Tibial nerve (tissue), 4 donors: ENCODE measurements at regions not wholly inside any gene's neighbourhood (a gene's known extent, or its start where the extent isn't known, plus 50 kb on each side); places are given as distances from the start of the nearest gene placed in this dataset.
A peak's percentile ranks its signal among the peaks of the same experiment; 100 is the strongest.
"Not testable (repeated sequence)": the region's sequence is repeated elsewhere in the genome, so short reads cannot be mapped to it uniquely, and the experiment has no call there.

Source experiments
- DNase-seq, 2 donors: peaks; one replicate each; pipeline ENCODE4 v3.0.0-alpha.2; 2019; ENCODE audit warnings: low spot score in 2 of 2
- H3K27ac ChIP-seq, 4 donors: fragments of 200-600 bp; sonication (generic) in 3 of 4; one replicate each; pipeline ENCODE4 v1.5.1; 2017 to 2019; ENCODE audit warnings: mild to moderate bottlenecking in 1 of 4
- H3K27me3 ChIP-seq, 2 donors: fragments of 200-600 bp; sonication (generic) in 1 of 2; one replicate each; pipeline versions ENCODE4 v1.5.1 to v1.6.0; 2017 to 2019
- H3K36me3 ChIP-seq, 3 donors: fragments of 200-600 bp; sonication (generic); one replicate each; pipeline ENCODE4 v1.5.1; 2018 to 2019
- H3K4me1 ChIP-seq, 4 donors: fragments of 200-600 bp; sonication (generic) in 3 of 4; one replicate each; pipeline ENCODE4 v1.5.1; 2017 to 2019
- H3K4me3 ChIP-seq, 4 donors: fragments of 200-600 bp; sonication (generic) in 3 of 4; one replicate each; pipeline ENCODE4 v1.5.1; 2017 to 2019; ENCODE audit warnings: mild to moderate bottlenecking in 1 of 4, moderate library complexity in 1 of 4
- H3K9me3 ChIP-seq, 4 donors: fragments of 200-600 bp; sonication (generic) in 3 of 4; one replicate each; pipeline ENCODE4 v1.5.1; 2017 to 2019
- EP300 ChIP-seq, 2 donors: sonication (generic); formaldehyde crosslinking; IDR thresholded peaks; one replicate each; pipeline ENCODE4 v1.6.1; 2017; ENCODE audit warnings: antibody characterized with exemption in 2 of 2, mild to moderate bottlenecking in 1 of 2
- WGBS, 2 donors: methylation state at CpG; one replicate each; pipeline ENCODE4 v1.1.5; 2018; 5-methylcytosine and 5-hydroxymethylcytosine counted together

GRCh38 chr9:39463696-39464095 is 108.2 kb downstream of the SPATA31A1 start:
- not testable (repeated sequence) for H3K36me3 ChIP-seq, H3K4me1 ChIP-seq, H3K27ac ChIP-seq, H3K27me3 ChIP-seq, H3K9me3 ChIP-seq, DNase-seq
- H3K4me3 ChIP-seq: peak overlapping the region in 3 of 4 donors; percentile 41 to 56 (median 42)
- WGBS, 2 donors: 15 to 35% methylated on average over 6 to 8 of the region's 8 CpGs

GRCh38 chr9:39464122-39464777 is 108.8 kb downstream of the SPATA31A1 start:
- H3K36me3 ChIP-seq, H3K27me3 ChIP-seq, H3K4me1 ChIP-seq, H3K9me3 ChIP-seq: not testable (repeated sequence)
- TF ChIP-seq EP300 (IDR thresholded peaks at IDR 0.05): peak; percentile 52 to 63
- peak overlapping the region; percentile 41 to 56 (median 48) for H3K4me3 ChIP-seq
- peak overlapping the region in 3 of 4 donors; percentile 60 to 75 (median 72) for H3K27ac ChIP-seq
- peak; percentile 46 to 61 for DNase-seq
- WGBS, 2 donors: 0% methylated on average over 24 to 25 of the region's 46 CpGs

- not testable (repeated sequence) for H3K36me3 ChIP-seq, H3K27me3 ChIP-seq, H3K4me3 ChIP-seq, DNase-seq, H3K9me3 ChIP-seq, H3K27ac ChIP-seq, H3K4me1 ChIP-seq
- WGBS, 2 donors: 69 to 82% methylated on average over 1 of the region's 1 CpG
Observed at GRCh38 chr9:39474499-39474898, 119.0 kb downstream of the SPATA31A1 start.

- H3K4me1 ChIP-seq, H3K36me3 ChIP-seq, DNase-seq, H3K27ac ChIP-seq, H3K27me3 ChIP-seq, H3K9me3 ChIP-seq, H3K4me3 ChIP-seq: not testable (repeated sequence)
- WGBS, 2 donors: 79 to 90% methylated on average over 3 to 4 of the region's 4 CpGs
Observed at GRCh38 chr9:39483073-39483472, 127.6 kb downstream of the SPATA31A1 start.

GRCh38 chr9:39483880-39484279 is 128.4 kb downstream of the SPATA31A1 start:
- not testable (repeated sequence) for H3K4me3 ChIP-seq, H3K4me1 ChIP-seq, H3K27ac ChIP-seq, H3K27me3 ChIP-seq, H3K36me3 ChIP-seq, H3K9me3 ChIP-seq, DNase-seq
- 68 to 69% methylated on average over 2 of the region's 2 CpGs for WGBS, 2 donors

- H3K36me3 ChIP-seq, H3K27me3 ChIP-seq, H3K27ac ChIP-seq, H3K4me3 ChIP-seq, DNase-seq, H3K4me1 ChIP-seq, H3K9me3 ChIP-seq: not testable (repeated sequence)
- whole genome bisulfite sequencing, 2 donors: 76 to 80% methylated on average over 1 of the region's 1 CpG
Observed at GRCh38 chr9:39484292-39484691, 128.8 kb downstream of the SPATA31A1 start.

GRCh38 chr9:39487477-39487876 is 132.0 kb downstream of the SPATA31A1 start:
- not testable (repeated sequence) for H3K4me1 ChIP-seq, H3K4me3 ChIP-seq, H3K27me3 ChIP-seq, H3K27ac ChIP-seq, DNase-seq, H3K36me3 ChIP-seq, H3K9me3 ChIP-seq
- WGBS, 2 donors: 86 to 90% methylated on average over 11 of the region's 16 CpGs

- WGBS, 2 donors: 53 to 73% methylated on average over 3 of the region's 4 CpGs
Observed at GRCh38 chr9:39496248-39496647, 140.8 kb downstream of the SPATA31A1 start.

GRCh38 chr9:39503178-39503577 is 147.7 kb downstream of the SPATA31A1 start:
- not testable (repeated sequence) for DNase-seq, H3K9me3 ChIP-seq, H3K4me3 ChIP-seq, H3K27ac ChIP-seq, H3K27me3 ChIP-seq, H3K4me1 ChIP-seq, H3K36me3 ChIP-seq
- WGBS, 2 donors: no CpG with 5 or more reads among the region's 4 CpGs

More at GRCh38 chr9:39496248-39496647, 140.8 kb downstream of the SPATA31A1 start:
- not testable (repeated sequence) for H3K9me3 ChIP-seq, H3K4me3 ChIP-seq, H3K36me3 ChIP-seq, H3K27ac ChIP-seq, H3K27me3 ChIP-seq, DNase-seq, H3K4me1 ChIP-seq

- 91% methylated on average over 4 of the region's 9 CpGs; no CpG with 5 or more reads in 1 of the 2 donors for WGBS, 2 donors
- H3K4me3 ChIP-seq, H3K27me3 ChIP-seq, H3K9me3 ChIP-seq, H3K27ac ChIP-seq, H3K4me1 ChIP-seq, H3K36me3 ChIP-seq, DNase-seq: not testable (repeated sequence)
Observed at GRCh38 chr9:39527387-39528029, 172.0 kb downstream of the SPATA31A1 start.

GRCh38 chr9:39532597-39532996 is 177.1 kb downstream of the SPATA31A1 start:
- H3K4me3 ChIP-seq: not testable (repeated sequence)
- WGBS, 2 donors: 81 to 90% methylated on average over 5 of the region's 6 CpGs

GRCh38 chr9:39533001-39533762 is 177.7 kb downstream of the SPATA31A1 start:
- H3K4me3 ChIP-seq, H3K27ac ChIP-seq, H3K36me3 ChIP-seq, H3K9me3 ChIP-seq, H3K27me3 ChIP-seq, H3K4me1 ChIP-seq, DNase-seq: not testable (repeated sequence)
- 68 to 78% methylated on average over 4 of the region's 38 CpGs for WGBS, 2 donors

More at GRCh38 chr9:39532597-39532996, 177.1 kb downstream of the SPATA31A1 start:
- H3K27ac ChIP-seq, H3K36me3 ChIP-seq, DNase-seq, H3K9me3 ChIP-seq, H3K27me3 ChIP-seq, H3K4me1 ChIP-seq: not testable (repeated sequence)

- H3K27ac ChIP-seq, H3K4me3 ChIP-seq, H3K27me3 ChIP-seq, H3K9me3 ChIP-seq, H3K4me1 ChIP-seq, H3K36me3 ChIP-seq, DNase-seq: not testable (repeated sequence)
- 97 to 98% methylated on average over 7 of the region's 38 CpGs for WGBS, 2 donors
Observed at GRCh38 chr9:39533763-39534548, 178.5 kb downstream of the SPATA31A1 start.
